GM23248 (cell line): ENCODE measurements at regions not wholly inside any gene's neighbourhood (a gene's known extent, or its start where the extent isn't known, plus 50 kb on each side); places are given as distances from the start of the nearest gene placed in this dataset.

ENCODE experiments used
- DNase-seq: peaks from one replicate; pipeline ENCODE4 v3.0.0-alpha.2; 2015
- H2AFZ ChIP-seq: fragments of 200-600 bp; sonication (generic); 2 replicates; pipeline ENCODE4 v1.6.1; 2016; ENCODE audit warnings: antibody characterized with exemption
- H3F3A ChIP-seq: fragments of 200-600 bp; sonication (generic); 2 replicates; pipeline ENCODE4 v1.6.1; 2016; ENCODE audit warnings: mild to moderate bottlenecking, antibody characterized with exemption, mixed run types; ENCODE audit not compliant: insufficient read depth
- H3K27ac ChIP-seq: fragments of 200-600 bp; sonication (generic); 2 replicates; pipeline ENCODE4 v1.5.1; 2016; ENCODE audit warnings: mild to moderate bottlenecking
- H3K27me3 ChIP-seq: fragments of 200-600 bp; sonication (generic); replicated peaks from 2 replicates; pipeline ENCODE4 v1.6.1; 2016; ENCODE audit warnings: mild to moderate bottlenecking; ENCODE audit not compliant: insufficient read depth
- H3K36me3 ChIP-seq: fragments of 200-600 bp; sonication (generic); 2 replicates; pipeline ENCODE4 v1.6.1; 2016; ENCODE audit warnings: low read depth, mild to moderate bottlenecking
- H3K4me1 ChIP-seq: fragments of 200-600 bp; sonication (generic); 2 replicates; pipeline ENCODE4 v1.6.1; 2016; ENCODE audit warnings: mild to moderate bottlenecking; ENCODE audit not compliant: insufficient read depth
- H3K4me2 ChIP-seq: fragments of 200-600 bp; sonication (generic); one replicate; pipeline ENCODE4 v1.6.1; 2016; ENCODE audit warnings: mild to moderate bottlenecking; ENCODE audit not compliant: unreplicated experiment
- H3K4me3 ChIP-seq: fragments of 200-600 bp; sonication (generic); 2 replicates; pipeline ENCODE4 v1.5.1; 2016; ENCODE audit warnings: mild to moderate bottlenecking
- H3K79me2 ChIP-seq: fragments of 200-600 bp; sonication (generic); 2 replicates; pipeline ENCODE4 v1.6.1; 2016; ENCODE audit warnings: mild to moderate bottlenecking; ENCODE audit not compliant: insufficient read depth
- H3K9ac ChIP-seq: fragments of 200-600 bp; sonication (generic); 2 replicates; pipeline ENCODE4 v1.6.1; 2016; ENCODE audit warnings: mild to moderate bottlenecking
- H3K9me2 ChIP-seq: fragments of 200-600 bp; sonication (generic); 2 replicates; pipeline ENCODE4 v1.6.1; 2016; ENCODE audit warnings: mixed run types, mild to moderate bottlenecking, moderate library complexity; ENCODE audit not compliant: insufficient read depth
- H3K9me3 ChIP-seq: fragments of 200-600 bp; sonication (generic); one replicate; pipeline ENCODE4 v1.6.1; 2017; ENCODE audit warnings: low read depth
- H4K20me1 ChIP-seq: fragments of 200-600 bp; sonication (generic); 2 replicates; pipeline ENCODE4 v1.6.0; 2016; ENCODE audit not compliant: insufficient read depth
- EZH2 ChIP-seq: fragments of 200-600 bp; sonication (generic); IDR thresholded peaks from 2 replicates; pipeline ENCODE4 v1.6.1; 2018; ENCODE audit warnings: antibody characterized with exemption, mild to moderate bottlenecking; ENCODE audit not compliant: insufficient read depth, poor library complexity, severe bottlenecking
- EZH2phosphoT487 ChIP-seq: fragments of 200-600 bp; sonication (generic); IDR thresholded peaks from 2 replicates; pipeline ENCODE4 v1.6.1; 2018; ENCODE audit warnings: antibody characterized with exemption, moderate library complexity, mild to moderate bottlenecking, low read depth; ENCODE audit not compliant: insufficient read depth
- WGBS, 2 experiments: methylation state at CpG; one replicate each; pipeline ENCODE4 v1.1.6; 2015 to 2017; ENCODE audit warnings: low lambda C conversion rate in 2 of 2, low coverage in 1 of 2; ENCODE audit errors: missing lambda C conversion rate in 2 of 2; 5-methylcytosine and 5-hydroxymethylcytosine counted together
- in situ Hi-C: fragments of 300-500 bp; cut with MboI; formaldehyde crosslinking; loops from 2 replicates; pipeline ENCODE4 v1.15.0; 2020

- H2AFZ ChIP-seq: no peak overlapping the region
- no peaks in the 10 kb centered on the region for H3K9me3 ChIP-seq
- no peaks in the 10 kb centered on the region for H3K9me2 ChIP-seq
- DNase-seq: no peak
- no peak overlapping the region for H3K4me2 ChIP-seq
- H3K9ac ChIP-seq: no peak overlapping the region
- no peak overlapping the region for H3K4me3 ChIP-seq
- no peaks in the 10 kb centered on the region for H3K4me1 ChIP-seq
- WGBS, 2 experiments: 58 to 61% methylated on average over 5 of the region's 5 CpGs
- in situ Hi-C loops: no loop called here
- no peaks in the 10 kb centered on the region for H3K27me3 ChIP-seq
- no peaks in the 10 kb centered on the region for H3F3A ChIP-seq
- H4K20me1 ChIP-seq: no peaks in the 10 kb centered on the region
- H3K36me3 ChIP-seq: no peaks in the 10 kb centered on the region
- no peak overlapping the region for H3K27ac ChIP-seq
- H3K79me2 ChIP-seq: no peaks in the 10 kb centered on the region
- no peak for TF ChIP-seq EZH2
- no peak for TF ChIP-seq EZH2phosphoT487
These were observed 89.7 kb downstream of the MAF start for GRCh38 chr16:79510879-79511278.

- 70 to 71% methylated on average over 8 of the region's 8 CpGs for WGBS, 2 experiments
- Histone ChIP-seq H3F3A (no peaks in the 10 kb centered on the region), H3K36me3 (no peaks in the 10 kb centered on the region), H3K9ac (no peak overlapping the region), H3K4me2 (no peak overlapping the region), H3K9me2 (no peaks in the 10 kb centered on the region), H3K27me3 (no peaks in the 10 kb centered on the region), H3K4me3 (no peak overlapping the region), H4K20me1 (no peaks in the 10 kb centered on the region), H3K4me1 (no peaks in the 10 kb centered on the region), H3K79me2 (no peaks in the 10 kb centered on the region), H2AFZ (no peak overlapping the region), H3K9me3 (no peaks in the 10 kb centered on the region), H3K27ac (no peak overlapping the region)
- in situ Hi-C loops: no loop called here
- DNase-seq: no peak
- TF ChIP-seq EZH2: no peak
- no peak for TF ChIP-seq EZH2phosphoT487
These were observed 90.6 kb downstream of the MAF start for GRCh38 chr16:79509906-79510305.

DNA sequence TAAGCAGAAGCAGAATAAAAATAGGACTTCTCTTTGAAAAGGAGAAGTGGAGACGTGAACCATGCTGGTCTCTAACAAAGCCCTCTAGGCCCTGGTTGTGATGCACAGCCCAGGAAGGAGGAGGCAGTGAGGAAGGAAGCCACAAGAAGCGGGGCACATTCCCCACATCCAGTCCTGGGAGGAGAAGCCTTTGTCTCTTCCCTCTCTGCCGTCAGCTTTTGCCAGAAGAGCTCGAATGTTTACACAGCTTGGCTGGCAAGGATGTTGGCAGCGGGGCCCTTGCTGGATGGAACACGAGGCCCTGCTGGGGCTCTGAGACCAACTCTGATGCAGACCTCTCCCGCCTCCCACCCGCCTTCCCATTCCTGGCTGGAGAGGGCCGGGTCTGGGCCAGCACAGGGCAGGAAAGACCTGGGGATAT is 91.3 kb downstream of the MAF start:
- 15 to 19% methylated on average over 8 to 9 of the region's 9 CpGs for WGBS, 2 experiments
- no peak for DNase-seq
- in situ Hi-C loops: no loop called here

DNA sequence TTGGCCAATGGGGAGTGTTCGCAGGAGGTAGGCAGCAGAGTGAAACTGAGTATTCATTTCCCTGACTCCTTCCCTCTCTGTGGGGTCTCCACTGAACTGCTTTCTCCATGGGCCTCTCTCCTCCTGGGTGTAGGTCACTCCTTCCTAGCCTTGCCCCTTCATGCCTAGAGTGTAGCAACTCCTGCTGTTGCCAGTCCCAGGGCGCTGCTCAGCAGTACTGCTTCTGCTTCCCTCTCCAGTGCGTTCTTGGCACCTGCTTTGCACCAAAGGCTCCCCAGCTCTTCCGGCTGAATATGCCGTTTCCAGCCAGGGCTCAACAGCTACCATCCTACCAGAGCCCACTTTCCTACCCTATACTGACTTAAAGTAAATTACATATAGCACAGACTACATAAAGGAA is 92.2 kb downstream of the MAF start:
- Histone ChIP-seq H3K4me2 (no peak overlapping the region), H2AFZ (no peak overlapping the region), H4K20me1 (no peaks in the 10 kb centered on the region), H3K4me3 (no peak overlapping the region), H3F3A (no peaks in the 10 kb centered on the region), H3K36me3 (no peaks in the 10 kb centered on the region), H3K9me2 (no peaks in the 10 kb centered on the region), H3K4me1 (no peaks in the 10 kb centered on the region), H3K27ac (no peak overlapping the region), H3K9me3 (no peaks in the 10 kb centered on the region), H3K27me3 (no peaks in the 10 kb centered on the region), H3K79me2 (no peaks in the 10 kb centered on the region), H3K9ac (no peak overlapping the region)
- TF ChIP-seq EZH2 (no peak), EZH2phosphoT487 (no peak)
- DNase-seq: no peak
- 46 to 51% methylated on average over 4 to 5 of the region's 5 CpGs for WGBS, 2 experiments
- in situ Hi-C loops: no loop called here

More for the DNA sequence above, 91.3 kb downstream of the MAF start:
- TF ChIP-seq EZH2 (no peak), EZH2phosphoT487 (no peak)
- Histone ChIP-seq H3F3A (no peaks in the 10 kb centered on the region), H3K4me1 (no peaks in the 10 kb centered on the region), H3K4me2 (no peak overlapping the region), H3K27ac (no peak overlapping the region), H3K9me2 (no peaks in the 10 kb centered on the region), H3K9me3 (no peaks in the 10 kb centered on the region), H3K36me3 (no peaks in the 10 kb centered on the region), H3K9ac (no peak overlapping the region), H4K20me1 (no peaks in the 10 kb centered on the region), H3K4me3 (no peak overlapping the region), H3K27me3 (no peaks in the 10 kb centered on the region), H2AFZ (no peak overlapping the region), H3K79me2 (no peaks in the 10 kb centered on the region)

DNA sequence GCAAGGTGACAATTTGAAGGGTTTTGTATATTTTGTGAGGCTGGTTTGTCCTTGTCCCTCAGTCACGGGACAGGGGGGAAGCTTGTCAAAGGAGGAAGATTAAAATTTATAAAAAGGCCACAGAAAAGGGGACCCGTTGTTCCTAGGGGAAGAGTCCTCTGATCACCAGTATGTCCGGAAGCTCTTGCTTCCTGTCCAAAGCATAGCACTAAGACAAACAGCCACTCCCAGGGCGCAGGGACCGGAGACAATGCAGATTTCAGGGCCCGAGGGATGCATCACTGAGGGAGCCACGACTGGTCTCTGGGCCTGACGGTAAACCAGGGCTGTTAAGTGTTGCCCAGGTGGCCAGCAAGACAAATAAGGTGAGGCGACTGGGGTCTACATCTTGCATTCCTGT is 95.2 kb downstream of the MAF start:
- Histone ChIP-seq H4K20me1 (no peaks in the 10 kb centered on the region), H3K79me2 (no peaks in the 10 kb centered on the region)
- 46 to 49% methylated on average over 9 of the region's 9 CpGs for WGBS, 2 experiments

More for the DNA sequence above, 95.2 kb downstream of the MAF start:
- H3K4me3 ChIP-seq: no peak overlapping the region
- no peaks in the 10 kb centered on the region for H3K36me3 ChIP-seq
- H3K27ac ChIP-seq: no peak overlapping the region
- no peak for TF ChIP-seq EZH2phosphoT487
- TF ChIP-seq EZH2: no peak
- no peaks in the 10 kb centered on the region for H3K9me3 ChIP-seq
- no peak overlapping the region for H3K9ac ChIP-seq
- H2AFZ ChIP-seq: no peak overlapping the region
- in situ Hi-C loops: no loop called here
- H3K9me2 ChIP-seq: no peaks in the 10 kb centered on the region
- H3K4me1 ChIP-seq: no peaks in the 10 kb centered on the region
- H3K27me3 ChIP-seq: no peaks in the 10 kb centered on the region
- H3F3A ChIP-seq: no peaks in the 10 kb centered on the region
- no peak for DNase-seq
- no peak overlapping the region for H3K4me2 ChIP-seq
